ENCODE measurements at regions not wholly inside any gene's neighbourhood (a gene's known extent, or its start where the extent isn't known, plus 50 kb on each side); places are given as distances from the start of the nearest gene placed in this dataset.

DNA sequence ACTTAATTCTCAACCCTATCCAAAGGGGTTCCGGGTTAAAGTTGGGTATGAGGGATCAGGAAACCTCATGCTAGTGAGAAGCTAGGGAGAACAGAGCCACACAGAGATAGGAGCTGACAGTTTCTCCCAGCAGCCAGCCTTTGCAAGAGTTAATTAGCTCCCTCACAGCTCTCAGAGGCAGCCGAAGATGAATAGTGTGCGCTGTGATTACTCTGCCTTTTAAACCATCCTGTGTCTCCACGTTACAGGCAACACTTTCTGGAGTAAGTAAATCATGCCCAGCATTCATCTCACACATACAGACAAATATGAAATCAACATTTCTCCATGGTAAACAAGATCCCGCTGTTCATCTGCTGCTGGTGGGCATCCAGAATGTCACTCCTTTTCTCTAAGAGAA, 429.6 kb downstream of the INSC start:
- no peak for DNase-seq

DNA sequence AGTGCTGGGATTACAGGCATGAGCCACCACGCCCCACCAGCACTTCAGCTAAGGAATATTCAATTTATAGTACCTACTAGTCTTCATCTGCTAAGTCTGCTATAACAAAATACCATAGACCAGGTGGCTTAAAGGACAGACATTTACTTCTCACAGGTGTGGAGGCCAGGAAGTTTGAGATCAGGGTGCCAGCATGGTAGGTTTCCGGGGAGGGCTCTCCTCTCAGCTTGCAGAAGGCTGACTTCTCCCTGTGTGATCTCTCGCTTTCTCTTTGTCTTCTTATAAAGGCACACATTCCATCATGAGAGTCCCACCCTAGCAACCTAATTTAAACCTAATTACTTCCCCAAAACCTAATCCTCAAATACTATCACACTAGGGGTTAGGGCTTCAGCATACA, 433.0 kb downstream of the INSC start:
- no peak for DNase-seq

DNA sequence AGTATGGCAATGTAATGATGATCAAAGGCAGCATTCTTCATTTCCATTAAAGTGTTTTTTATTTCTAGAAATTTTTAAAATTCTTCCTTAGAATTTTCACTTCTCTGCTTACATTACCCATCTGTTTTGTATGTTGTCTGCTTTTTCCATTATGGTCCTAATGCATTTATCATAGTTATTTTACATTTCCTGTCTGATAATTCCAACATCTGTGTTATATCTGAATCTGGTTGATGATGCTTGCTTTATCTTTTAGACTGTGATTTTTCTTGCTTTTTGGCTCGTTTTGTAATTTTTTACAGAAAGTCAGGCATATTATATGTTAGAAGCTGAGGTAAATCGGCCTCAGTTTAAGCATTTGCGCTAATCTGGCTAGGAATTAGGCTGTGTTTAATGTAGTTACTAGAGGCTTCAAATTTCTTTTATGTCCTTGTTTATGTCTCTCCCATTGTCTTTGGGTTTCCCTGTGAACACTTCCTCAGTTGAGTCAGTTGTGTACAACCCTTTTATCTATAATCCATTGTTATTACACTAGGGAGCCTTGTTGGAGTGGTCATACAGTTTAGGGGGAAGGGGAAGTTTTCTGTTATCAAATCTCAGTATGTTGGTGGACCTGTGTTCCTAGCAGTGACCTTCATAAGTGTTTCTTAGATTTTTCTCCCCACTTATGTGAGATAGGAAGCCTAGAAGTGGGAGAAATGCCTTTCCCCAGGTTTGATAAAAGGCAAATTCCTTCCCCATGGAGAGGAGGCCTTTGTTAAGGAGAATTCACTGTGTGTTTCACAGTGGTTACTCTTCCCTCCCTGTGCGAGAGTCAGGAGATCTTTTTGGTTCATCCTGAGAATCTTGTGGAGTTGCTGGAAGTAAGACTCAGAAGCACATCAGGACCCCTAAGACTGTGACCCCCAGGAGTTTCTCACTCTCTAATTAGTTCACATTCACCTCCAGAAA, 437.5 kb downstream of the INSC start:
- DNase-seq: no peak

DNA sequence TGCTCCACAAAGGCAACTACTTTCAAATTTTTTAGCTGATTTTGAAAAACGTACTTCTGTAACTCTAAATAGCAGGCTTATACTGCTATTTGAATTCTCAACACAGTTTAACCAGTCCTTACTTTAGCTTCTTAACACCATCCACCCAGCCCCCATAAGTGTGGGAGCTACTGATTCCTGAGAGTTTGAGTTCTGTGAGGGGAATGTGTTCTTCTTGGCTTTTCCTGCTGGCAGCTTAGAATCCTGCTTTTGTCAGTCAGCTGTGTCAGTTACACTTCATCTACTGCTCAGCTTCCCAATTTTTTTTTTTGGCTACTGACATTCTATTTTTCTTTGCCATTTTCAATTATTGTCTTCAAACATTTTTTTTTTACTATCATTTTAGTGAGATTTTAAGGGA, 440.4 kb downstream of the INSC start:
- no peak for DNase-seq

DNA sequence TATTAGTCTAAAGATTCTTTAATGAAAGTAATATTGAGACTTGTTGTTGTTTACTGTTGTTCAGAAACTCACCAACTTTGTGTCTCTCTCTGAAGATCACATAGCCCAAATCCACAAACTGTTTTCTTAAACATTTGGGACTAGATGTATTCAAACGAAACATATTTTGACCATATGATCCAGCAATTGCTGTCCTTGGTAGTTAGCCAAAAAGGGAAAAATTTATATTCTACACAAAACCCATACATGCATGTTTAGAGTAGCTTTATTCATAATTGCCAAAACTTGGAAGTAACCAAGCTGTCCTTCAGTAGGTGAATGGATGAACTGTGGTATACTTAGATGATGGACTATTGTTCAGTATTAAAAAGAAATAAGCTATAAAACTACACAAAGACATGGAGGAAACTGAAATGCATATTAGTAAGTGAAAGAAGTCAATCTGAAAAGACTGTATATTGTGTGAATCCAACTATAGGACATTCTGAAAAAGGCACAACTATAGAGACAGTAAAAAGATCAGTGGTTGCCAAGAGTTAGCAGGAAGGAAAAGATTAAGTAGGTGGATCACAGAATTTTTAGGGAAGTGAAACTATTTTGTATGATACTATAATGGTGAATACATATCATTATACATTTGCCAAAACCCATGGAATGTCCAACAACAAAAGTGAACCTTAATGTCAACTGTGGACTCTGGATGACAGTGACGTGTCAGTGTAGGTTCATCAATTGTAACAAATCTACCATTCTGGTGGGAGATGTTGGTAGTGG, 442.9 kb downstream of the INSC start:
- DNase-seq: no peak

DNA sequence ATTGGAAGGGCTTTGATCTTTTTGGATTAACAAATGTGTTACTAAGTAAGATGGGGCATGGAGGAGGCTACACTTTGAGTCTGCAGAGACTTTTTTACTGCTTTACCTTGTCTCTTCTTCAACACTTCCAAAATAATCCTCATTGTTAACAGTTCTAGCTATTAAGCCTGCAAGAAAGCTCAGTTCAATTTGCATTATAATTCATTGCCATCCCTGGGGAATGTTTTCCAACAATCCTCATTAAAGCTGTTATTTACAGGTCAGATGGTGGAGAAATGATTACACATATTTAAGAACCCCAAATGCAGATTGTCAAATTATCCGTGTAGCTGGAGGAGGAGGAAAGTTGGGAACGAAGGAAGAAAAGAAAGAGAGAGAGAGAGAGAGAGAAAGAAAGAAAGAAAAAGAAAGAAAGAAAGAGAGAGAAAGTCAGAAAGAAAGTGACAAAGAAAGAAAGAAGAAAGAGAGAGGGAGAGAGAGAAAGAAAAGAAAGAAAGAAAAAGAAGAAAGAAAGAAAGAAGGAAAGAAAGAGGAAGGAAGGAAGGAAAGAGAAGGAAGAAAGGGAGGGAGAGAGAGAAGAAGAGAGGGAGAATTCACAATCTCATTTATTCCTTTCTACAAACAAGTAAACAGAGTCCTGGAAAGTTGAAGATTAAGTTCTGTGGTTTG, 443.9 kb downstream of the INSC start:
- DNase-seq: no peak

DNA sequence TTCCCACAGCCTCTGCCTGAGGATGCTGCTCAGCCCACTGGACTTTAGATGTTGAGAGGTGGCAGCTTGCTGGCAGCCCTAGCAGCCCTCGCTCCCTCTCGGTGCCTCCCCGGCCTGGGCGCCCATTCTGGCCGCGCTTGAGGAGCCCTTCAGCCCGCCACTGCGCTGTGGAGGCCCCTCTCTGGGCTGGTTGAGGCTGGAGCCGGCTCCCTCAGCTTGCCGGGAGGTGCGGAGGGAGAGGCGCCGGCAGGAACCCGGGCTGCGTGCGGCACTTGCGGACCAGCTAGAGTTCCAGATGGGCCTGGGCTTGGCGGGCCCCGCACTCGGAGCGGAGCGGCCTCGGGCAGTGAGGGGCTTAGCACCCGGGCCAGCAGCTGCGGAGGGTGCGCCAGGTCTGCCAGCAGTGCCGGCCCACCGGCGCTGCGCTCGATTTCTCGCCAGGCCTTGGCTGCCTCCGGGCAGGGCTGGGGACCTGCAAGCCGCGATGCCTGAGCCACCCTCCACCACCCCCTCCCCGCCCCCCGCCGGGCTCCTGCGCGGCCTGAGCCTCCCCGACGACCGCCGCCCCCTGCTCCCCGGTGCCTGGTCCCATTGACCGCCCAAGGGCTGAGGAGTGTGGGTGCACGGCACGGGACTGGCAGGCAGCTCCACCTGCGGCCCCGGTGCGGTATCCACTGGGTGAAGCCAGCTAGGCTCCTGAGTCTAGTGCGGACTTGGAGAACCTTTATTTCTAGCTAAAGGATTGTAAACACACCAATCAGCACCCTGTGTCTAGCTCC, 446.2 kb downstream of the INSC start:
- DNase-seq: no peak

DNA sequence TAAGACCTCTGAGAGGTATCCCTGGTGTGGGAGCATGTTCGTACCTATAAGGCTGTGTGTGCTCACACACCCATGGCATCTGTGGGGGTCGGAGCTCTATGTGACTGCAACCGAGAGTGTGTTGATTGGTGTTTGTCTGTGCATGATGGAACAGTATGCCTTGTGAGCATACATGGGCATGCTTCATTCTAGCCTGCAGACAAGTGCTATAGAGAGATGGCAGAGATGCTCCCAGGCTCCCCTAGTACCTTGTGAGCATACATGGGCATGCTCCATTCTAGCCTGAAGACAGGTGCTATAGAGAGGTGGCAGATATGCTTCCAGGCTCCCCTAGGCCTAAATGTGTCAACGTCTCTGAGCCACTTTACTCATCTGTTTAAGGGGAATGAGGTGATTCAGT, 447.5 kb downstream of the INSC start:
- no peak for DNase-seq

DNA sequence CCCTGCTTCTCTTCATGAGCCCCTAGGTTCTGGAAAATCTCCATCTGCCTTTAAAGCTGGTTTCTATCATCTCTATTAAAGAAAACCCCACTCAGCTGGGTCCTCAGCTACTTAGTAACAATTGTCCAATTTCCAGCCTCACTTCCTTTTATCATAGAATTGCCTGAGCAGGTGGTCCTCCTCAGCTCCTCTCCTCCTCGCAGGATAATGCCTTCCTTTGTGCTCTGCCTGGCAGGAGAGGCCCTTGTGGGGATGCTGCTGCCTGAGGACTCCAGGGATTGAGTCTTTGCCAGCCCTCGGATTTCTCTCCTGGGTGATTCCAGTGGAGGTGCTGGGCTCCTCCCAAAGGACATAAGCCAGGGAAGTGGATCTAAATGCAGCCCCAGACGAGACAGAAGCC, 448.3 kb downstream of the INSC start:
- DNase-seq: no peak

DNA sequence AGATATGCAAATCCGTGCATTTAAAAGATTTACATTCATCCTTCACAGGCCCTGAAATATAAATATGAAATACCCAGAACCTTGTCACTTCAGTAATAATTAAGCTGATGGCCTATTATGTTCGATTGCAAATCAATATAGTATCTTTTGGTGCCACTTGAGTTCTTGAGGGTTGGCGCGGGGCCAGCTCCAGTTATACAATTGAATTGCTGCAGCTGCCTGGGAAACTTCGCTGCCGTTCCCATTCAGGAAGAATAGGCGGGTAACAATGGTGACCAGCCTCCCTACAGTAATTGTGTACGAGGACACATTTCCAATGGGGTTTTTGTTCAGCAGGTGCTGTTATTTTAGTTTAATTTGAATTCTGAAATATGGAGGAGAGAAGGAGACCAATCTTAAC, 451.2 kb downstream of the INSC start:
- DNase-seq: no peak

DNA sequence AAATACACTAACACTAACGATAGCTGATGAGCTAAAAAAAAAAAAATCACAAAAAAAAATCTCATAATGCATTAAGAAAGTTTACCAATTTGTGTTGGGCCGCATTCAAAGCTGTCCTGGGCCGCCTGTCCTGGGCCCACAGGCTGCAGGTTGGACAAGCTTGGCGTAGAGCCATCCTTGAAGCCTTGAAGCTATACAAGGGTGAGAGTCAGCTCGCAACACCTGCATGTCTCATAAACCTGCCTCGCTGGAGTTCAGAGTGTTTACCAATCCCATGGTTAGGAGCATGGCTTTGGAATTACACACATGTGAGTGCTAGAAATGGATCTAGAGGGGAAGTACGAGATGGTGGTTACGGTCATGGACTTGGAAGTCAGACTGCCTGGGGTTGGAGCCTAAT, 453.7 kb downstream of the INSC start:
- DNase-seq: no peak

DNA sequence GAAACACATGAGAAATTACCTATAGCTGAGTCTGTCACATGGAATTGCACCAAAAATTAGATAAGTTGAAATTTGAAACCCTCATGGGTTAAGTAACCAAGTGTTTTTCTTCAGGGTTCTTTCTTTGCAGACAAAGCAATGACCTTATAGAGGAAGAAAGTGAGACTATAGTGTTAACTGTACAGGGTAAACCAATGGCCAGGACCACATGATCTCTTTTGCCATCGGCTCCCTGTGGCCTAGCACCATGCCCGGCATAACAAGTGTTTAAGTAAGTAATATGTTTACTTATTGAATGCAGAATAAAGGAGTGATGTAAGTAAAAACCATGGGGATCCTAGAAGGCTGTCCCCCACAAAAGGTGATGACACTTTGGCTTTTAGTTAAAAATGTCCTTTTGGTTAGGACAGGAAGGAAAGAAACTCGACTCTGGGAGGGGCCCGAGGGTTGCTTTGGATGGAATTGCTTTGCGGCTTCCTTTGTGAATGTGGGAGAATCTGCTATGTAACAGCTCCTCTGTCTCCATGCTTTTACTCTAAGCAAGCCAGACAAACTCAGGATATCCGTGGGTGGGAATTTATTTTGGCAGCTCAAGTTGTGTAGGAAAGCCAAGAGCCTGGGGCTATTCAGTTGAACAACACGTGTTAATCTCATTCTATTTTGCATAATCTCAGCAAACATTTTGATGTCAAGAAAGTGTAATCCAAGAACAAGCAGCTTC, 454.7 kb downstream of the INSC start:
- DNase-seq: no peak

DNA sequence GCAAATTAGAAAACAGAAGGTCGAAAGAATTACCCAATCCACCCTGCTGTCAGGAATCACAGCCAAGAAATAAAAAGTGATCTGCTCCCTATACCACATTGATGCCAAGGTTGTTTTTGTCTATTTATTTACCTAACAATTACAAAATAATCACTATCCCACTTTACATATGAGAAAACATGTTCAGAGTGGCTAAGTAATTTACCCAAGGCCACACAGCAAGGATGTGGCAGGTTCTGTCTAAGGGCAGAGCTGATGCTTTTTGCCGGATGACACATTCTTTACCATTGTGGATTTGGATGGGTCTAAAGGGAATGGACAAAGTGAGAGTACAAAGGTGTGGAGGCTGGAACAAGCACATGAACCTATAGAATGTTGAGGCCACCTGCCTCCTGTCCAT, 460.7 kb downstream of the INSC start:
- DNase-seq: no peak

DNA sequence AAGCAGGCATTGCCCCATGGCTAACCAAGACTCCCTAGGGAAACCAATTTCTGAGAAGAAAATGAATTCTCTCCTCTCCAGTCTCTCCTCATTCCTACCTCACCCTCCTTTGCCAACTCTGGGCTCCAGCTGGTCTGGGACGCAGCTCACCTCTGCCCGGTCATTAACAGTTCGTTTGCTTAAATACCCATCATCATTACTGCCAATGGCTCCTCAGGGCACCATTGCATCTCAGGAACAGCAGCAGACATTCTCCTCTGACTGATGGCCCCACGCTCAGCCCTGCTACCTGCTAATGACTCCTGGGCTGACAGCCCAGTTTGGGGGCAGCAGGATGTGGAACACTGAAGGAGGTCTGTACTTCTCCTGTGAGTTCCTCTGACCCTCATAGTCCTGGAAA, 462.0 kb downstream of the INSC start:
- DNase-seq: no peak

DNA sequence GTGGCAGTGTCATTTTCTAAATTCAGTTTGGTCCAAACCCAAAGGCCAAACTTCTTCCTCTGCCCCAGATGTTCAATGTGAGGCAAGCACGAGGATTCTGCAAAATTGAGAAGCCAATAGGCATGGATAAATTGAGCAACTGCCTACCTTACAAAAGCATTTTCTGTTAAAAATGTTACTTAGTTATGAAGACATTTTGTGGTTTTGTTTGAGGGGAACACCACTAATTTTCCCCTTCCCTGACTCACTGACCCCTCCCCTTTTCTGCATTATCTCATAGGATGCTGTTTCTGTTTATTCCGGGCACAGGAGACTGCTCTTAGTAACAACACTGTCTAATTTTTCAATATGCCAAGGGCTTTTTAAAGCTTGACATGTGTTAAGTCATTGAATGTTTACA, 462.8 kb downstream of the INSC start:
- DNase-seq: no peak

DNA sequence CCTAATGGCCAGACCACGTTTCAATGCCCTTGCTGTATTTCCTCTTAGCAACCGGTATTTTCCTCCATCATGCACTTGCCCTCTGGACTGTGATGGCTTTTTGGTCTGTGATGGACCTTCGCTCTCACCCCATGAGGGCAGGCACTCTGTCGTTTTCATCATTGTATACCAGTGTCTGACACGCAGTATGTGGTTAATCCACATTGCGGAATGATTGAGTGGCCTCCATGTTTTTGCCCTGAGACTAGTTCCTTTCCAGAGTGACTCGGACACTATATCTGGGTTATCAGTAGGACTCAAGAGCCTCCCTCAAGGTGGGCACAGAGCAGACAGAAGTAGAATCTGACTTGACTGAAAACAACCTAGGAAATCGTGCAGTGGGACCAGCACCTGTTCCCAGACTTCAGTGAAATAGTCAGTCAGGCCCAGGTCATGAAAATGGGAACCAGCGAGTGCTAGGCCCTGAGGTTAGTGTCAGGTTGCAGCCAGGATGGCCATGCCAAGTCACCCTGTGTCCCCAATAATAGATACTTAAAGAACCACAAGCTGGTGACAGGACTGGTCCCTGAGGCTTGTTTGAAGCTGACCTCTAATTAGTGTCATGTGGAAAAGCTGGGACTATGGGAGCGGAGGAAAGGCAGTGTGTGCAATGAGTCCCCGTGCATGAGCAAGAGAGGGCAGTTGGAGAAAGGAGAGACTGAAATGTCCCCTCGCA, 464.7 kb downstream of the INSC start:
- DNase-seq: no peak

DNA sequence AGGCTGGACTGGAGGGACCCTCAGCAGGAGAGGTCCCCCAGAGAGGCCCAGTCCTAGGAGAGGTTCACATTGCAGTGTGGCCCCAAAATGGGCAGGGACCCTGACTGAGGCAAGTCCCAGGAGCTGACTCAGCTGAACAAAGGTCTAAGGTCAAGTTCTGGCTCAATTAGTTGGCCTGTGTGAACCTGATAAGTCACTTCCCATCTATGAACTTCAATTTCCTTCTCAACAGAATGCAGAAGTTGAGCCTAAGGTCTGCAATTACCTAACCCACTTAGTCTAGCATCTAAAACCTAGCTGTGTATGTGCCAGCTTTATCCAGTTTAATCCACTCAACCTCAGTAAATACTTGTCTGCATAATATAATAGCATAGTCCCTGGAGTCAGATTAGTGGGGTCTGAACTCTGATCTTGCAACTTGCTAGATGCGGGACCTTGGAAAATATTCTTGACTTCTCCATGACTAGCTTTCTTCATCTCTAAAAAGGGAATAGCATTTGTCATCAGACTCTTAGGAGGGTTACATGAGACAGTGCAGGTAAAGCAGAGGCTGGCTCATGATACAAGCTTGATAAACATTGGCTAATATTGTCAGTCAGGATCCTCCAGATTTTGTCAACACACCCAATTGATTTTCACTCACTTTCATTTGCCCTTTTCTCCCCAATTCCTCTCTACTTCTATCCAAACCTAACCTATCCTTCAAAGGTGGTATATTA, 465.5 kb downstream of the INSC start:
- DNase-seq: no peak

DNA sequence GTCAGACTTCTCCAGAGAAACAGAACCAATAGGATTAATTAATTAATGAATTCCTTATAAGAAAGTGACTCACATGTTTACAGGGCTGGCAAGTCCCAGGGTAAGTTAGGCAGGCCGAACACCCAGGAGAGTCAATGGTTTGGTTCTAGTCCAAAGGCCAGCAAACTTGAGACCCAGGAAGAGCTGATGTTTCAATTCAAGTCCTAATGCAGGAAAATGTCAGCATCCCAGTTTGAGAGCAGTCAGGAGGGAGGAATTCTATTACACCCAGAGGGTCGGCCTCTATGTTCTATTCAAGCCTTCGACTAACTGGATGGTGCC, 466.0 kb downstream of the INSC start:
- no peak for DNase-seq

DNA sequence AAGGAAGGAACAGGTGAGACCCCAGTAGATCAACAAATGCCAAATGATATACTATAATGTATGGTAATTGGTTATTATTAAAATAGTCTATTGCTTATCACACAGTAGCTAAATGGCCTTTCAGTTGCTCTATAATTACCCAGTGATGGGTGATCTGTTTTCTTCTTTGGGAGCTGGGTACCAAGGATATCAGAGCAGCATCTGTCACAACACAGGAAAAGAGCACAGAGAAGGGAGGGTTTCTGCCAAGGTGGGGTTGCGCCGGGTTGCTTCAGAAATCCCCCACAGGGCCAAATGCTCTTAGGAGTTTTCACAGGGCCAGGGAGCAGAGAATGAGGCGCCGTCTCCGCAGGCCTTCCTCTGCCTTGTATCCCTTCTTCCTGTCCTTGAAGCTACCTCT, 469.4 kb downstream of the INSC start:
- DNase-seq: no peak

DNA sequence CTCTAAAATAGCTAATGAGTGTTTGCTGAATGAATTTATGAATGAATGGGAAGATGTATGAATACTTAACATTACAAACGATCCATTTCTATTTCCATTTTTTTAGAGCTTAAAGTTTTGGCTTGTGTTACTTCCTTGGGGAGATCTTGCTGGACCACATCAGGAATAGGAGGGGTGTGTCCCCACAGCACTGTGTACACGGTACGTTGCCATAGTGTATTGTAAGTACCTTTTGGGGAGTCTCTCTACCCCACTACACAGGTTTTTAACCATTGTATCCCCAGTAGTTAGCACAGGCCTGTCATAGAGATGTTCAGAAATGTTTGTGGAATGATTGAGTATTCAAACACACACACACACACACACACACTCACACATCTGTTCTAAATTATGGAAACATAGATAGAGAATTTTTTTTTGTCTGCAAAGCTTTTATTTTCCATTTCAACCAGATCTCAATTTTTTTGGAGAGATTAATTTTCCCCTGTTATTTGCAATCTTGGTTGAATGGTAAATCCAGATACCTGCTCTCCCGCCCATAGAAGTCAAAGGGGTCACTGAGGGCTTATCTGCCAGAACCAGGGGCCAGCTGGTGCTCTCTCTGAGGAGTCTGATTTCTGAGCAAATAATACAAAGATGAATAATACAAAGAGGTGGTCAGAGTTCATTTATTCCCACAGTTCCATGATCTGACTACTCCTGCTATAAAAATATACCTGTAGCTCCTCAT, 471.0 kb downstream of the INSC start:
- no peak for DNase-seq

Data from T-helper 1 cell (primary cell).